ENCODE measurements at regions not wholly inside any gene's neighbourhood (a gene's known extent, or its start where the extent isn't known, plus 50 kb on each side); places are given as distances from the start of the nearest gene placed in this dataset.

GRCh38 chr10:117631276-117632145 lies 89.0 kb downstream of the EMX2 start:
- Histone ChIP-seq H3K9me3 (replicated peaks in 1 of 2; ENCODE audit: control insufficient read depth in 1 of 2, insufficient read depth in 1 of 2, low read length in 2 of 2) (no peaks in the 10 kb centered on the region), H3K4me1 (ENCODE audit: control insufficient read depth in 1 of 2, insufficient read depth in 2 of 2, low read length in 2 of 2) (no peaks in the 10 kb centered on the region), H3K4me3 (replicated peaks in 1 of 3; ENCODE audit: low read depth in 2 of 3, low read length in 3 of 3) (no peak overlapping the region), H4K20me1 (ENCODE audit: insufficient read depth, low read length) (no peaks in the 10 kb centered on the region), H3K27ac (ENCODE audit: low read depth in 1 of 2, low read length in 2 of 2) (no peak overlapping the region), H2AFZ (ENCODE audit: insufficient read depth, low read depth, low read length, poor library complexity, severe bottlenecking) (no peak overlapping the region), H3K27me3 (ENCODE audit: control insufficient read depth in 2 of 2, insufficient read depth in 2 of 2, low read length in 2 of 2) (peaks cover 0 to 2% of the 10 kb centered on the region in 2 donors), H3K79me2 (ENCODE audit: insufficient read depth, low read length) (no peaks in the 10 kb centered on the region), H3K4me2 (replicated peaks; ENCODE audit: extremely low read depth, low read length, poor library complexity, severe bottlenecking) (no peak overlapping the region), H3K9ac (ENCODE audit: insufficient read depth, low read length, poor library complexity, severe bottlenecking) (no peak overlapping the region), H3K36me3 (replicated peaks in 1 of 2; ENCODE audit: control insufficient read depth in 1 of 2, insufficient read depth in 2 of 2, low read length in 2 of 2) (no peaks in the 10 kb centered on the region)
- H3K9me3 Mint-ChIP-seq: peaks cover 0 to 2% (median 0%) of the 10 kb centered on the region in 7 donors
- no peak overlapping the region for H3K27ac Mint-ChIP-seq
- H3K4me1 Mint-ChIP-seq: no peaks in the 10 kb centered on the region
- H3K27me3 Mint-ChIP-seq (ENCODE audit: low read depth in 3 of 3): peaks cover 6 to 7% (median 6%) of the 10 kb centered on the region in 3 donors
- DNase-seq: no peak
- TF ChIP-seq CTCF (IDR thresholded peaks at IDR 0.05): no peak
- no peak overlapping the region for H3K4me3 Mint-ChIP-seq
- H3K36me3 Mint-ChIP-seq: no peaks in the 10 kb centered on the region
- WGBS (ENCODE audit: insufficient coverage): 88% methylated on average over 5 of the region's 11 CpGs
- intact Hi-C loops (cut with micrococcal nuclease): no loop called here

GRCh38 chr10:117632406-117632805 lies 89.9 kb downstream of the EMX2 start:
- H3K27me3 Mint-ChIP-seq (ENCODE audit: low read depth in 3 of 3): peaks cover 5 to 9% (median 6%) of the 10 kb centered on the region in 3 donors
- TF ChIP-seq CTCF (IDR thresholded peaks at IDR 0.05): no peak
- no peak overlapping the region for H3K4me2 ChIP-seq (replicated peaks; ENCODE audit: extremely low read depth, low read length, poor library complexity, severe bottlenecking)
- H3K4me1 ChIP-seq (ENCODE audit: control insufficient read depth in 1 of 2, insufficient read depth in 2 of 2, low read length in 2 of 2): no peaks in the 10 kb centered on the region
- no peaks in the 10 kb centered on the region for H4K20me1 ChIP-seq (ENCODE audit: insufficient read depth, low read length)
- no peak overlapping the region for H2AFZ ChIP-seq (ENCODE audit: insufficient read depth, low read depth, low read length, poor library complexity, severe bottlenecking)
- H3K9me3 ChIP-seq (replicated peaks in 1 of 2; ENCODE audit: control insufficient read depth in 1 of 2, insufficient read depth in 1 of 2, low read length in 2 of 2): no peaks in the 10 kb centered on the region
- no peaks in the 10 kb centered on the region for H3K36me3 ChIP-seq (replicated peaks in 1 of 2; ENCODE audit: control insufficient read depth in 1 of 2, insufficient read depth in 2 of 2, low read length in 2 of 2)
- no peak overlapping the region for H3K4me3 ChIP-seq (replicated peaks in 1 of 3; ENCODE audit: low read depth in 2 of 3, low read length in 3 of 3)
- H3K27ac ChIP-seq (ENCODE audit: low read depth in 1 of 2, low read length in 2 of 2): no peak overlapping the region
- no peaks in the 10 kb centered on the region for H3K36me3 Mint-ChIP-seq
- H3K4me3 Mint-ChIP-seq: no peak overlapping the region
- no peak overlapping the region for H3K9ac ChIP-seq (ENCODE audit: insufficient read depth, low read length, poor library complexity, severe bottlenecking)
- no peaks in the 10 kb centered on the region for H3K4me1 Mint-ChIP-seq
- intact Hi-C loops (cut with micrococcal nuclease): no loop called here
- 95% methylated on average over 6 of the region's 7 CpGs for WGBS (ENCODE audit: insufficient coverage)
- H3K27ac Mint-ChIP-seq: no peak overlapping the region
- peaks cover 0 to 2% (median 0%) of the 10 kb centered on the region in 7 donors for H3K9me3 Mint-ChIP-seq
- peaks cover 0 to 2% of the 10 kb centered on the region in 2 donors for H3K27me3 ChIP-seq (ENCODE audit: control insufficient read depth in 2 of 2, insufficient read depth in 2 of 2, low read length in 2 of 2)
- no peaks in the 10 kb centered on the region for H3K79me2 ChIP-seq (ENCODE audit: insufficient read depth, low read length)
- DNase-seq: no peak

All from CD14-positive monocyte (primary cell).